PFSK-1 (cell line): ENCODE measurements at regions not wholly inside any gene's neighbourhood (a gene's known extent, or its start where the extent isn't known, plus 50 kb on each side); places are given as distances from the start of the nearest gene placed in this dataset.

Source experiments
- FOXP2 ChIP-seq: optimal IDR thresholded peaks from 2 replicates; pipeline ENCODE3; 2011; ENCODE audit warnings: borderline replicate concordance, control low read depth, inconsistent platforms; ENCODE audit not compliant: insufficient read depth; ENCODE audit errors: extremely low read length, extremely low read depth
- POLR2AphosphoS5 ChIP-seq: IDR thresholded peaks from 2 replicates; pipeline ENCODE4 v1.6.1; 2012; ENCODE audit warnings: low read depth, mild to moderate bottlenecking, control low read depth, low read length, moderate library complexity
- REST ChIP-seq, 2 experiments: IDR thresholded peaks; 2 replicates each; pipeline versions ENCODE4 v1.6.1 to v1.8.0; 2011 to 2012; ENCODE audit warnings: low read depth in 2 of 2, low read length in 2 of 2, control low read depth in 1 of 2, inconsistent platforms in 1 of 2, mild to moderate bottlenecking in 1 of 2, moderate library complexity in 1 of 2; ENCODE audit not compliant: insufficient read depth in 1 of 2
- SIN3A ChIP-seq: IDR thresholded peaks from 2 replicates; pipeline ENCODE4 v1.6.1; 2012; ENCODE audit warnings: mild to moderate bottlenecking, low read length, moderate library complexity, borderline replicate concordance; ENCODE audit not compliant: insufficient read depth
- TAF1 ChIP-seq: IDR thresholded peaks from 2 replicates; pipeline ENCODE4 v1.6.1; 2012; ENCODE audit warnings: low read length, control low read depth, borderline replicate concordance; ENCODE audit not compliant: insufficient read depth

DNA sequence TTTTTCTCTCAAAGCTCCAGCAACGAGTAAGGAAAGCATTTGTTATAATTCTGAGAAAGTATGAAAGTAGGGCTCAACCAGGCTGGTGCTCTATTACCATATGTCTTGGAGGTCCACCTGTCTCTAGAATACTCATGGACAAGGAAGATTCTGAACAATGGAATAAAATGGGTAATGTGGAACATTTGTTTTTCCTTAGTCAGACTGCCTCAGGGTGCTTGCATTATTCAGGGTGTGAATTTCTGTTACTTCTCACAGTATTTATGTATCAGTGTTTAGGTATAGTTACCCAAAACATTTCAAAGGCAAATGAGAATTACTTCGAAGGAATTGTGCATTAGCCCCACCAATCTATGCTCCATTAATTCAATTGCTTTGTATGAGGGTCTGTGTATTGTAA, 586.2 kb upstream of the CITED2 start:
- no peak for TF ChIP-seq POLR2AphosphoS5
- TF ChIP-seq FOXP2 = no peak
- no peak for TF ChIP-seq SIN3A
- no peak for TF ChIP-seq TAF1
- TF ChIP-seq REST (IDR thresholded peaks at IDR 0.05; ENCODE audit: insufficient read depth in 1 of 2, low read depth in 2 of 2, low read length in 2 of 2) = no peak

DNA sequence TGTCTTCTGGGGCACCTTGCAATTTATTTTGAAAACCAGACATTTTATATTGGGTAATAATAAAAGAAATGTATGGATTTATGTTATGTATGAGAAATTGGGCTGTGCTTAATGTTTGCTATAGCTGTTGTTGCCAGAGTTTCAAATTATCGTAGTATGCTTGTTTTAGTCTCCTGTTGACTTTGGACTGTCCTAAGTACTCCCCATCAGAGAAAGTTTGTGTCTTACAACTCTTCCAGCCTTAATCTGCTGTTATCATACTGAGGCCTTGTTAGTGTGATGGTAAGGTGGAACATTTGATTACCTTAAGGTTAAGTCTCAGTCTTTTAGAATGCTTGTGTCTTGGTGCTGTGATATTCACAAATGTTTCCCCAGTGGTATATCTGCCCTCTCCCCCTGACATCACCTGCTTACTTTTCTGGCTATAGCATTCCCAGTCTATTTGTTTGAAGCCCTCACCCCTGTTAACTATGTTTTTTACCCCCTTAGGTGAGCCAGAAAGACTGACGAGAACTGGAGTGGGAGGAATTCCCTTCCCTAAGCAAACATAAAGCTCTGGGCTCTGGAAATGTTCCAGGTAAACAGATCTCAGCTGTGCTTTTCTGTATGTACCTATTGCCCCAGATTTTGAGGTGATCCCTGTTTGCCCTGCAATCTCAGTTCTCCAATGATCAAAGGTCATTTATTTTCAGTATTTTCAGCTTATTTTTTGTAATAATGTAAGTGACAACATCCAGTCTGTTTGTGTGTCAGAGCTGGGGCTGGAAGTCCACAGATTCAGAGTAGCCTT, 581.1 kb upstream of the CITED2 start:
- no peak for TF ChIP-seq REST (IDR thresholded peaks at IDR 0.05; ENCODE audit: insufficient read depth in 1 of 2, low read depth in 2 of 2, low read length in 2 of 2)
- TF ChIP-seq POLR2AphosphoS5 = no peak
- TF ChIP-seq TAF1 = no peak
- no peak for TF ChIP-seq FOXP2
- no peak for TF ChIP-seq SIN3A

GRCh38 chr6:139954463-139955071, 580.1 kb upstream of the CITED2 start:
- TF ChIP-seq SIN3A (no peak), TAF1 (no peak), POLR2AphosphoS5 (no peak)

- TF ChIP-seq REST (IDR thresholded peaks at IDR 0.05; ENCODE audit: insufficient read depth in 1 of 2, low read depth in 2 of 2, low read length in 2 of 2) (no peak), SIN3A (no peak), FOXP2 (no peak), TAF1 (no peak)
These were observed 576.7 kb upstream of the CITED2 start for GRCh38 chr6:139951172-139951571.

DNA sequence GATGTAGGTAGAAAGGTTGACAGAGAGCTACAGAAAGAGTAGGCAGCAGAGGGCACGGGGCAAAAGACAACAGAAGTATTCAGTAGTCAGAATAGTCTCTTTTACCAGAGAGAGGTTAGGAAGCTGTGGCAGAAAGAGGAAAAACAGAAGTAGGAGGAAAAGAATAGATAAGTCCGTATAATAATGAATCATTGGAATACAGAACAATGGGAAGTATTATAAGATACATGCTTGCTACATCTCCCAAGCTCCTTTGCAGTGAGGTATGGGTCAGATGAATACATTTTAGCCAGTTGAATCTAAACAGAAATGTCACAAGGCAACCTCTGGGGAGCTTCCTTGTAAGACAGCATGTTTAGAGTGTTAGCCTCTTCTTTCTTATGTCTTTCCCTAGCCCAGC, 570.5 kb upstream of the CITED2 start:
- TF ChIP-seq REST (IDR thresholded peaks at IDR 0.05; ENCODE audit: insufficient read depth in 1 of 2, low read depth in 2 of 2, low read length in 2 of 2) (no peak), TAF1 (no peak), SIN3A (no peak)
